ENCODE measurements at regions not wholly inside any gene's neighbourhood (a gene's known extent, or its start where the extent isn't known, plus 50 kb on each side); places are given as distances from the start of the nearest gene placed in this dataset.

DNA sequence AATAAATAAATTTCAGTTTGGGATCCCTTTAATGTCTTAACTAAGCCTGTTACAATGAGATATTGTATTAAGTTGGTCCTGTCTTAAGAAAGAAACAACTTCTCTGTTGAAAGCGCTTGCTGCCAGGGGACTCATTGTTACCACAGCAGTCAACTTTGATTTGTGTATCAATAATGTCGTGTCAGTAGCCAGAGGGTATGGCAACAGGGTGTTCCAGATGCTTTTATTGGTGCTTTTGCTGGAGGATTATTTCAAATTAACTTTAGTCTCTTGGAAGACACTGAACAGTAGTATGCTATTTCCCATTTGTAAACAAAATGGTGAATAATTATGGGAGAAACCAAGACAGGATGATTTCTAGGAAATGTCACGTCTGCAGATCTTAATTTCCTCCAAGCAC, 91.9 kb upstream of the TSHZ2 start:
- Histone ChIP-seq H3K4me3 (no peak overlapping the region), H3K9me3 (ENCODE audit: low read depth, low read length) (no peaks in the 10 kb centered on the region), H3K36me3 (ENCODE audit: insufficient read depth, low read length) (no peaks in the 10 kb centered on the region), H3K27ac (no peak overlapping the region), H3K9ac (ENCODE audit: insufficient read length) (no peak overlapping the region)
- DNase-seq (ENCODE audit: low read depth, low spot score), result peak; percentile 8
- no peak for TF ChIP-seq FOXP2 (optimal IDR thresholded peaks at IDR 0.05; ENCODE audit: control extremely low read depth, extremely low read length, insufficient read depth)
- no peak for TF ChIP-seq EZH2 (IDR thresholded peaks at IDR 0.05)
- no peak for TF ChIP-seq POLR2AphosphoS5 (IDR thresholded peaks at IDR 0.05; ENCODE audit: borderline replicate concordance, low read depth, low read length)

GRCh38 chr20:52874241-52874640, 97.9 kb upstream of the TSHZ2 start:
- H3K4me3 ChIP-seq, result no peak overlapping the region
- no peak for DNase-seq (ENCODE audit: low read depth, low spot score)
- H3K9ac ChIP-seq (ENCODE audit: insufficient read length), result no peak overlapping the region
- no peaks in the 10 kb centered on the region for H3K36me3 ChIP-seq (ENCODE audit: insufficient read depth, low read length)
- no peak overlapping the region for H3K27ac ChIP-seq
- H3K9me3 ChIP-seq (ENCODE audit: low read depth, low read length), result no peaks in the 10 kb centered on the region
- no peak for TF ChIP-seq POLR2AphosphoS5 (IDR thresholded peaks at IDR 0.05; ENCODE audit: borderline replicate concordance, low read depth, low read length)
- TF ChIP-seq FOXP2 (optimal IDR thresholded peaks at IDR 0.05; ENCODE audit: control extremely low read depth, extremely low read length, insufficient read depth), result no peak
- no peak for TF ChIP-seq EZH2 (IDR thresholded peaks at IDR 0.05)

DNA sequence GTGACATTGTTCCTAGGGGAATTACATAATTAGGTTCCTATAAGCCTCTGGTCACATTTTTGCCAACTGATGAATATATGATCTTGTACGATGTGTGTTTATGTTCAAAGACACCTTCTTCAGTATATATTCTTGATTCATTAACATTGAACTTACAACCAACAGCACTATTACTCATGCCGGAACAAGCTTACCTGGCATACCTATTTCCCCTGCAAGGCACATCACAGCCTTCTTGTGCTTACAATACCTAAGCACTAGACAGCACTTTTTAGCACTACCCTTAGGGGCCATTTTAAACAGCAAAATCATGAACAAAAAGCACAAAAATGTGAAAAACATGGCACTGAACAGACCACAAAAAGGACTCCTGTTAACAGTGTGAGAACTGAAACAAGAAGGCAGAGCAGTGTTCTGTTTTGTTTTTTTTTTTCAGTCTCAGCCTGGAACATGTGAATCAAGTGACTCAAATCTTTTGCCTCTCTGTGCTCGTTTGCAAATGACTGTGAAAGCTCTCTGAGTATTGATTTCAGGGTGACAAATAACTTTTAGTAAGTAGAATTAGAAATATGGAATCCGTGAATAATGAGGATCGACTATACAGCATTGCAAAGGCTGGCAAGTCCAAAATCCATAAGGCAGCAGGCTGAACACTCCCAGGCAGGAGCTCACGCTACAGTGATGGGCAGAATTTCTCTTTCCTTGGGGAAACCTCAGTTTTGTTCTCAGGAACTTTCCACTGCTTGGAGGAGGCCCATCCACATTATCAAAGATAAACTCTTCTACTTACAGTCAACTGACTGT, 102.3 kb upstream of the TSHZ2 start:
- DNase-seq (ENCODE audit: low read depth, low spot score), result no peak
- Histone ChIP-seq H3K9me3 (ENCODE audit: low read depth, low read length) (no peaks in the 10 kb centered on the region), H3K9ac (ENCODE audit: insufficient read length) (no peak overlapping the region), H3K4me3 (no peak overlapping the region), H3K27ac (no peak overlapping the region), H3K36me3 (ENCODE audit: insufficient read depth, low read length) (no peaks in the 10 kb centered on the region)
- no peak for TF ChIP-seq FOXP2 (optimal IDR thresholded peaks at IDR 0.05; ENCODE audit: control extremely low read depth, extremely low read length, insufficient read depth)
- no peak for TF ChIP-seq POLR2AphosphoS5 (IDR thresholded peaks at IDR 0.05; ENCODE audit: borderline replicate concordance, low read depth, low read length)
- no peak for TF ChIP-seq EZH2 (IDR thresholded peaks at IDR 0.05)

GRCh38 chr20:52869276-52869675, 102.9 kb upstream of the TSHZ2 start:
- Histone ChIP-seq H3K9ac (ENCODE audit: insufficient read length) (no peak overlapping the region), H3K9me3 (ENCODE audit: low read depth, low read length) (no peaks in the 10 kb centered on the region), H3K27ac (no peak overlapping the region), H3K36me3 (ENCODE audit: insufficient read depth, low read length) (no peaks in the 10 kb centered on the region), H3K4me3 (no peak overlapping the region)
- no peak for TF ChIP-seq POLR2AphosphoS5 (IDR thresholded peaks at IDR 0.05; ENCODE audit: borderline replicate concordance, low read depth, low read length)
- TF ChIP-seq FOXP2 (optimal IDR thresholded peaks at IDR 0.05; ENCODE audit: control extremely low read depth, extremely low read length, insufficient read depth), result no peak
- no peak for TF ChIP-seq EZH2 (IDR thresholded peaks at IDR 0.05)
- no peak for DNase-seq (ENCODE audit: low read depth, low spot score)

DNA sequence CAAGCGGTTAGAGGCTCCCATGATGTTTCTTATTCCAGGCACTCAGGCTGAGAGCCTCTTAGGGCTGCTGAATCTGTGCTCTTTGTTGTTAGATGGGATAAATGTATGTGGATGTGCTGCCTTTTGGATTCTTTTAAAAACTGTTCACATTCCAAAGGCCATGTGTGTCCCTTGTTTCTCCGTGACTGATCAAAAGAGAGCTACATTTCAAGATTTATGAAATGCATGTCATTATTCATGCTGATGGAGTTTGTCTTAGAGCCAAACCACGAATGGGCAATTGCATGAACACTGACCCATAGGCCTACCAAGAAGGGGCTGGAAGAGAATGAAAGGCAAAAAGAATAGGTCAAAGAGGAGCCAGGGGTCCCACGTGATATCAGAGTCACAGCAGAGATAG, 104.9 kb upstream of the TSHZ2 start:
- Histone ChIP-seq H3K36me3 (ENCODE audit: insufficient read depth, low read length) (no peaks in the 10 kb centered on the region), H3K27ac (no peak overlapping the region), H3K9ac (ENCODE audit: insufficient read length) (no peak overlapping the region), H3K4me3 (no peak overlapping the region), H3K9me3 (ENCODE audit: low read depth, low read length) (no peaks in the 10 kb centered on the region)
- DNase-seq (ENCODE audit: low read depth, low spot score), result no peak
- no peak for TF ChIP-seq POLR2AphosphoS5 (IDR thresholded peaks at IDR 0.05; ENCODE audit: borderline replicate concordance, low read depth, low read length)
- no peak for TF ChIP-seq FOXP2 (optimal IDR thresholded peaks at IDR 0.05; ENCODE audit: control extremely low read depth, extremely low read length, insufficient read depth)
- TF ChIP-seq EZH2 (IDR thresholded peaks at IDR 0.05), result no peak

DNA sequence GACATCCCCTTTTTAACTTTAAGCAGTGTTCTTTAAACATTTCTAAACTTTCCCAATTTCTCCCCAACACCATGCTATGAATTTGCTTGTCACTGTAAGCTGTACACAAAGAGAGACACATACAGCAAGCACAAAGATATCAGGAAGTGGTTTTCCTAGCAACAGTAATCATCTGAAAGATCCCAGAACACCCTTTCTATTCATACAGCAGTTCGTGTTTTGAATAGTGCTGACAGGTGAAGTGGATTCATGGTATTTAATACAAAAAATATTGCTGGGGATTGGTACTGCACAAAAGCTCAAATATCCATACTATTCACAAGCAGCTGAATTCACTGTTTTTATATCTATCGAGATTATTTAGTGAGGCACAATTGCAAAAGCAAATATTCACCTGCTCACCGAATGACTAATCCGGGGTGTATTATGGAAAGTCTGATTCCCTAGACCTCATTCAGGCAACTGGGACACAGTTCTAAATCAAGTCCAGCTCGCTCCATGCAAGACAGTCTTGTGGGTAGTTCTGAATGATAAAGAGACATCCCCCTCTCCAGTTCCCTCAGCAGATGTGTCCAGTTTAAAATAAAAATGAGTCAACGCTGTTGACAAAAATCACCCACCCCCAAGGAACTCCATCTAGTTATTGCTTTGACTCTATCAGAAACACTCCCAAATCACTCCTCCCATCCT, 107.1 kb upstream of the TSHZ2 start:
- TF ChIP-seq FOXP2 (optimal IDR thresholded peaks at IDR 0.05; ENCODE audit: control extremely low read depth, extremely low read length, insufficient read depth) (no peak), EZH2 (IDR thresholded peaks at IDR 0.05) (no peak), POLR2AphosphoS5 (IDR thresholded peaks at IDR 0.05; ENCODE audit: borderline replicate concordance, low read depth, low read length) (no peak)
- Histone ChIP-seq H3K9me3 (ENCODE audit: low read depth, low read length) (no peaks in the 10 kb centered on the region), H3K27ac (no peak overlapping the region), H3K9ac (ENCODE audit: insufficient read length) (no peak overlapping the region), H3K36me3 (ENCODE audit: insufficient read depth, low read length) (no peaks in the 10 kb centered on the region), H3K4me3 (no peak overlapping the region)
- DNase-seq (ENCODE audit: low read depth, low spot score), result no peak

- DNase-seq (ENCODE audit: low read depth, low spot score), result no peak
- TF ChIP-seq POLR2AphosphoS5 (IDR thresholded peaks at IDR 0.05; ENCODE audit: borderline replicate concordance, low read depth, low read length) (no peak), FOXP2 (optimal IDR thresholded peaks at IDR 0.05; ENCODE audit: control extremely low read depth, extremely low read length, insufficient read depth) (no peak), EZH2 (IDR thresholded peaks at IDR 0.05) (no peak)
- no peaks in the 10 kb centered on the region for H3K9me3 ChIP-seq (ENCODE audit: low read depth, low read length)
- no peak overlapping the region for H3K27ac ChIP-seq
- H3K36me3 ChIP-seq (ENCODE audit: insufficient read depth, low read length), result no peaks in the 10 kb centered on the region
- no peak overlapping the region for H3K9ac ChIP-seq (ENCODE audit: insufficient read length)
- no peak overlapping the region for H3K4me3 ChIP-seq
Measured at GRCh38 chr20:52859156-52859876, 112.8 kb upstream of the TSHZ2 start.

DNA sequence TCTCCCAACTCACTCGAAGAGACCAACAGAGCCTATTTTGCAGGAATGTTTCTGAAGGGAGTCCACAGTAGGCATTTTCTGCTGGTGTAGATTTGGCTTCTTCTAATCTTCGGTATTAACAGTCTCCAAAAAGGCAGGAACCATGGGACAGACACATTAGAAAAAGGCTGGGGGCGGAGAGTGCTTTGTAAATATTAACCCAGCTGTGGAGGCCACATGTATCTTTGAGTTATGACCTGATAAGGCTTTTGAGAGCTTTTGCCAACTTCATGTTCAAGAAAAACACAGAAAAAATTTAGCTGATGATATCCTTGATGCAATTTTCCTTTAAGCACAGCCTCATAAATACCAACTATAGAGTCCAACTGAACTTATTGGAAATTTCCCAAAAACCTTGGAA, 119.4 kb upstream of the TSHZ2 start:
- H3K4me3 ChIP-seq, result no peak overlapping the region
- H3K9me3 ChIP-seq (ENCODE audit: low read depth, low read length), result no peaks in the 10 kb centered on the region
- no peak overlapping the region for H3K9ac ChIP-seq (ENCODE audit: insufficient read length)
- no peak for DNase-seq (ENCODE audit: low read depth, low spot score)
- no peak overlapping the region for H3K27ac ChIP-seq
- H3K36me3 ChIP-seq (ENCODE audit: insufficient read depth, low read length), result no peaks in the 10 kb centered on the region
- TF ChIP-seq FOXP2 (optimal IDR thresholded peaks at IDR 0.05; ENCODE audit: control extremely low read depth, extremely low read length, insufficient read depth) (no peak), POLR2AphosphoS5 (IDR thresholded peaks at IDR 0.05; ENCODE audit: borderline replicate concordance, low read depth, low read length) (no peak), EZH2 (IDR thresholded peaks at IDR 0.05) (no peak)

Measured in SK-N-MC (cell line).